GM23248 (cell line): ENCODE measurements at regions not wholly inside any gene's neighbourhood (a gene's known extent, or its start where the extent isn't known, plus 50 kb on each side); places are given as distances from the start of the nearest gene placed in this dataset.
"Not testable (repeated sequence)": the region's sequence is repeated elsewhere in the genome, so short reads cannot be mapped to it uniquely, and the experiment has no call there.

Source experiments
- EZH2 ChIP-seq: fragments of 200-600 bp; sonication (generic); IDR thresholded peaks from 2 replicates; pipeline ENCODE4 v1.6.1; 2018; ENCODE audit warnings: antibody characterized with exemption, mild to moderate bottlenecking; ENCODE audit not compliant: insufficient read depth, poor library complexity, severe bottlenecking
- EZH2phosphoT487 ChIP-seq: fragments of 200-600 bp; sonication (generic); IDR thresholded peaks from 2 replicates; pipeline ENCODE4 v1.6.1; 2018; ENCODE audit warnings: antibody characterized with exemption, moderate library complexity, mild to moderate bottlenecking, low read depth; ENCODE audit not compliant: insufficient read depth

- not testable (repeated sequence) for TF ChIP-seq EZH2phosphoT487, EZH2
These were observed 172.4 kb downstream of the LAT start for GRCh38 chr16:29157051-29157923.
